Panc1 (cell line): ENCODE measurements at regions not wholly inside any gene's neighbourhood (a gene's known extent, or its start where the extent isn't known, plus 50 kb on each side); places are given as distances from the start of the nearest gene placed in this dataset.

Experiments
- POLR2AphosphoS5 ChIP-seq: IDR thresholded peaks from 2 replicates; pipeline ENCODE4 v1.6.1; 2012; ENCODE audit warnings: mild to moderate bottlenecking, low read depth, low read length, moderate library complexity
- SIN3A ChIP-seq: IDR thresholded peaks from 2 replicates; pipeline ENCODE4 v1.6.1; 2012; ENCODE audit warnings: low read depth, mild to moderate bottlenecking, low read length, moderate library complexity, borderline replicate concordance; ENCODE audit not compliant: insufficient read depth

DNA sequence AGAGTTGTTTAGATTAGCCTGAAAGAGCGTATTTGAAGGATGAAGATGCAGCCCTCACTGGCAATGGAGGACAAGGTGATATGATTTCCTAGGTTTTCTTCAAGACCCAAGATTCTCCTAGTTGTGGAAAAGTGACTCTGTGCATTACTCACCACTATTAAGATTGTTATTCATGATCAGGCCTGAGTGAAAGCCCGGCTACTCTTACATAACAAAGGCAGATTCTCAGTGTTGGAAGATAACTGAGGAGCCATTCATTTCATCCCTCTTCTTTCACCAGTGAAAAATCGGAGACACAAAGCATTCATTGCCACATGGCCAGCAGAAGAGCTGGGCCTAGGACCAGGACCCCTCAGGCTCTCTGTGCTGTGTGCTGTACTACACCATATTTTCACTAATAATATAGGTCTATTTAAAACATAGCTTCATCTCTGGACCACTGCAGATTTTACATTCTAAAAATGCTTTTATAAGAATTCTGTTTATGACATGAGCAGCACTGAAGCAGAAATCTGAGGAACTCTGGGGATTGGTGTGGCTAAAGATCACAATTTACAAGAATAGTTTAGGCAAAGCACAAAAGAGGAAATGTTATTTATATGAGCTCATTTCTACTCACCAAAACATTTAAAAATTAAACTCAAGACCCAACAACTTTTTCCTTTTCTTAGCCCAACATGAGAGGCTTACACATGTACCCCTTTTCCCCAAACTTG lies 181.9 kb upstream of the CCN2 start:
- no peak for TF ChIP-seq SIN3A
- no peak for TF ChIP-seq POLR2AphosphoS5
